Activated CD4-positive, alpha-beta T cell treated with anti-CD3 and anti-CD28 coated beads for 4 hours (primary cell): ENCODE measurements at regions not wholly inside any gene's neighbourhood (a gene's known extent, or its start where the extent isn't known, plus 50 kb on each side); places are given as distances from the start of the nearest gene placed in this dataset.
"Not testable (repeated sequence)": the region's sequence is repeated elsewhere in the genome, so short reads cannot be mapped to it uniquely, and the experiment has no call there.

Source experiments
- DNase-seq, 2 donors: peaks; one replicate each; pipeline ENCODE4 v3.0.0-alpha.2; 2020

DNA sequence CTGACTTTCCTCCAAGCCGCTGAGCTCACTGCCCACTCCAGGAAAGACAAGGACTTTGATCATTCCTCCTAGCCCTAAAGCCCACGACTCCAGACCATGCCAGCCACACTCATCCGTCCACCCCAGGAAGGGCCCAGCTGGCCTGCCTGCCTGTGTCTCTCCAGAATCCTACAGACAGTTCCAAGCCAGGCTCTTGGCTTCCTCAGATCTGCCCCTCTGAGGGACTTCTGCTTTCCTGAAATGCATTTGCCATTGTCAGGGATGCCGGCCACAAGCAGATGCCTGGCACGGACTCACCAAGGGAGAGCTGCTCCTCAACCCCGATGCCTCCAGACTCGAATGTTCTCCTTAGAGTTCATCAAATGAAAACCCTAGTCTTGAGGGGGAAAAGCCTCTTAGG lies 155.8 kb downstream of the OAT start:
- no peak for DNase-seq

DNA sequence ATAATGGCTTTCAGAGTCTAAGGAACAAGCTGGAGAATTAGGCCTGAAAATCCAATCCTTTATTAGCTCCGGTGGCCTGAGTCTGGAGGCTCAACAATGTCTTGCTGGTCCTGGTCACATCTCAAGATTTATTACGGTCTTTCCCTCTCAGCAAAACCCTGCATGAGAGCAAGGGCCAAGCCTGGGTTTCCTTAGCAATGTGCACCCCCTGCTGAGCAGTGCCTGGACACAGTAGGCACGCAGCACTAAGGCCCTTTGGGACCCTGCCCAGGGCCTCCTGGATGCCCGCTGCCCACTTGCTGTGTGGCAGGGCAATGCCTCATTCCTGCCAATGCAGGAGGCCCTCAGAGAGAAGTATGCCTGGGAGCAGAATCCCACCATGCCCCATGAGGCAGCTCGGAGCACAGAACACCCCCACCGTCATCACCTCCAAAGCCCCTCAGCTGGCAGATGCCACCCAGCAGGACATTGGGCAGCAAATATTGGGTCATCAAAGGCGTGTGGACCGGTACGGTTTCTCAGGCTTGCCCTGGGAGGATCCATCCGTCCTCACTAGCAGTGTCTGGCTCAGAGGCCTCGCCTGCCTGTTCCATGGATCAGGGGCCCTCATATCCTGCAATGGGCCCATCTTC lies 156.4 kb downstream of the OAT start:
- DNase-seq: no peak

DNA sequence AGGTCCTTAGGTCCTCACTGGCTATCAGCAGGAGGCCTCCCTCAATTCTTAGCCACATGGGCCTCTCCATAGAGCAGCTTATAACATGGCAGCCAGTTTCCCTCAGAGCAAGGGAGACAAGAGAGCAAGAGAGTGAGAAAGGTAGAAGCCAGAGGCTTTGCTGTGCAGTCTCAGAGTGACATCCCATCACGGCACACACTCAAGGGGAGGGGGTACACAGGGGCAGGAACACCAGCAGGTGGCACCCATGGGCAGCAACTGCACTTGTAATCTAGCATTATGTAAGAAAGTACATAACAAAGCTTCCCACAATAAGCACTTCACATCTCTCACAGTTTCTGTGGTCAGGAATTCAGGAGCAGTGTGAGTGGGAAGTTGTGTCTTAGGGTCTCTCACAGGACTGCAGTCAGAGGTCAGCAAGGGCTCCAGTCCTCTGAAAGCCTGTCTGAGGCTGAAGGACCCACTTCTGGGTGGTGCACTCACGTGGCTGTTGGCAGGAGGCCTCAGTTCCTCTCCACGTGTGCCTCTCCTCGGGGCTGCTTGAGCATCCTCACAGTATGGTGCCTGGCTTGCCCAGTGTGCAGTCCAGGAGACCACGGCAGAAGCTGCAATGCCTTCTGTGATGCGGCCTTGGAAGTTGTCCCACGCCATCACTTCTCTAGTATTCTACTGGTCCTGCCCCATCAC lies 159.4 kb downstream of the OAT start:
- no peak for DNase-seq

DNA sequence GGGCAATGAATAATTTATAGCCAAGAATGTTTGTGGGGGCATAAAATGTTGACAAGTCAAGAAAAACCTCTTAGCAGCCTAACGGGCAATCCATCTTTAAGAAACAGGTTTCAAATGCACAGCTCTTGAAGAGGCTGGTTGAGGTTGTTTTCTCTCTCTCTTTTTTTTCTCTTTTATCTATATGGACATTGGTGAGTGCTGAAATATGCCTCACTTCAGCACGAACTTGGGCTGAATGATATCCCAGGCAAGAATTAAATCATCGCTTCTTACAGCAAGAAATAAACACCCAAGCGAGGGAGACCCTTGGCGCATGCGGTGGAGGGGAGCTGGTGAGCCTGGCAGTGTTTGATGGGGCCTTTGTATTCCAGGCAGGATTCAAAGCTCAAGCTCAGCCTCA lies 160.9 kb downstream of the OAT start:
- no peak for DNase-seq

DNA sequence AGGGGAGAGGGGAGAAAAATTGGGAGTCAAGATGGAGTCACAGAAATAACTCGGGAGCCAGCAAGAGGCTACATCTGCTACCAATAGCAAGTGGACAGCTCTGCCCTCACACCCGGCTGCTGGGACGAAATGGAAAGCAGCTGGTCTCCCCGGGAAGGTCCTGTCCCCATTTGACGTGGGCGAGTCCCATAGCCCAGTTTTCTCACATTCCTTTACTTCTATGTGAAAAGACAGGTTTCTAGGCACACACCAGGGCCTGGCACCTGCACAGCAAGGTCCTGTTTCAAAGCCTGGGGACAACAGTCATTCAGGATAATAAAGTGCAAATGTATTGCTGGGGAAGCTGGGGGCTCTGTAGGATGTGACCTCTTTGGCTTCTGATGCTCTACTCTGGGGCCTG lies 162.6 kb downstream of the OAT start:
- DNase-seq: no peak

DNA sequence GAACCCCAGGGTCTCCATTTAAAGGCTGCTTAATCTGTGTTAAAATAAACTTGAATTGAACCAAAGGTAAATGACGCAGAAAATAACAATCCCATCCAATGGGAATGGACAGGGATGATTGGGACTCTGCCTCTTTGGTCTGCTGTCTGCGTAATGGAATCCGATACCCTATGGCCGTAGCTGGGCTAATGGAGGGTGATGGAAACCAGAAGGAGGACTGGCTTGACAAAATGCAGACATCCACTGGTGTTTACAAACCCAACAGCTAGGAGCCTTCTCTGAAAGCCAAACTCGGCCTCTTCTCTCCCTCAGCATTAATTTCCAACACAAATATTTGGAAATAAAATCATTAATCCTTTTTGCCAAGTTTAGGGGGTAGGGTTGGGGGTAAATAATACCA lies 162.2 kb upstream of the CHST15 start:
- DNase-seq: no peak

DNA sequence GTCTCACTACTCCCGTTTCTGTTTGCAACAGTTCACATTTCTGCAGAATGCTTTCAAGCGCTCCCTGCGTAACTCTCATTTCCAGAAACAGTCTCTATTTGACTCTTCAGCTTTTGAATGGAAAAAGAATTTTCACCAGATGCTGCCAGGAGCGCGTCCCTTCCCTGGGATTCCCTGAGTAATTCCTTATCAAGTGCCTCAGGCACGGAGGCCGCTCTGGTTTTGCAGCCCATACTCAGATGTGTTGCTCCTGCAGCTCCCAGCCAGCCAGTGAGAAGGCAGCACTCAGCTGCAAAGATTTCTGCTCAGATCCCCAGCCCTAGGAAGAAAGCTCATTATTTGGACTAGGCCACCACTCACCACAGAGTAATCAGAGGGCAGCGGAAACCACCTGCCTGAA lies 161.1 kb upstream of the CHST15 start:
- no peak for DNase-seq

DNA sequence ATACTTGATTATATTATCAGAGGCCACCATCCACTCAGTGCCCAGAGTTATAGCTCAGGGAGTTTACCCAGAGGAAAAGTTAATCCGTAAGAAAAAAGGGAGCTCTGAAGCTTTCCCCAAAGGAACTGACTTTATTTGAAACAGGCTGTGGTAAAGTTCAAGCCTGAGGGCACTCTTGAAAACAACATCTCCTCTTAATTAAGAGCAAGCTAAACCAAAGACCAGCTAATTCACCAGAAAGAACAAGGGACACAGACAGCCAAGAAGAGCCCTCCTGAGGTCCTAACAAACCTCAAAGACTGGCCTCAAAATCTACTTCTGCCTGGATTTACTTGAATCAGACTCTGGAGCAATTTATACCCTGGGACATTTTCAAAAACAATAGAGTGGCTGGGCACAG lies 159.6 kb upstream of the CHST15 start:
- DNase-seq: no peak

DNA sequence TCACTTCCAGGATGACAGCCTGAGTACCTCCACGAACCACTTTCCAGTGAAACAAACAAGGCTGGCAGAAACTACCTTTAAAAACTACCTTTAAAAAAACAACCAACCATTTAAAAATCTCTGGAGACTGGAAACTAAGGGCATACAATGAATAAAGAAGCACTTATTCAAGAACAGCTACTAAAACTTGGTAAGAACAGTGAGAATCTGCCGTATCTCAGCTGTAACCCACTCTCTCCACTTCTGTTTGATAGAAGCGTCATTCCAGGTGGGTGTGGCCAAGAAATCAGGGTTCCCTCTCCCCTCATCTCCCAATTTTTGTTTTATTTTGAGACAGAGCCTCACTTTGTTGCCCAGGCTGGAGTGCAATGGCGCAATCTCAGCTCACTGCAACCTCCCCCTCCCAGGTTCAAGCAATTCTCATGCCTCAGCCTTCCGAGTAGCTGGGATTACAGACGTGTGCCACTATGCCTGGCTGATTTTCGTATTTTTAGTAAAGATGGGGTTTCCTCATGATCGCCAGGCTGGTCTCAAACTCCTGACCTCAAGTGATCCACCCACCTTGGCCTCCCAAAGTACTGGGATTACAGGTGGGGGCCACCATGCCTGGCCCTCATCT lies 158.8 kb upstream of the CHST15 start:
- no peak for DNase-seq

DNA sequence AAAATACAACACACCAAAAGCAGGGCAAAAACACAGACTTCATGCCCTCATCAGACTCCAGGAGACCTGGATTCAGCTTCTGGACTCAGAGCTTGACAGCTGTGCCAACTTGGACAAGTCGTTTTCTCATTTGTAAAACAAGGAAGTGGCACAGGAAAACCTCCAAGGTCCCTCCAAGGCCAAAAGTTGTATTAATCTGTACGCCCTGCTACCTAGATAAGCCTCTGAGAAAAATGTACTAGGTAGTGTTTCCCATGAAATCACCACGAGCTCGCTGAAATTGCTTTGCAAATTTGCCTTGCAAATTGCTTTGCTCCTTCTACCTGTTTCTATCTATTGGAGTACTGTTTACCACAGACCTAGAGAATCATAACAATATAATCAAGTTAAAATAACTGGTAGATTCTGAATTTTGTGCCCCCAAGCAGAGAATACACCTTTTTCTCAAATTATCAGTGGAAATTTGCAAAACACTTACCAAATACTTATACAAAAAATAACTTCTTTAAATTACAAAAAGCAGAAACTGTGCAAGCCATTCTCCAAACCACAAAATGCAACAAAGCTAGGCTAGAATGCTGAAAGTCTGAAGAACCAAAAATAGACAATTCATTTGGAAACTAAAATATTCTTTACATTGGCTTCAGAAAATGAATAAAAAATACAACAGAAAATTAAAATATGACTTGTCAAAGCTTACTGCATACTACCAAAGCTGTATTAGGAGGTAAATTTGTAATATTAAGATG lies 158.1 kb upstream of the CHST15 start:
- DNase-seq: no peak

DNA sequence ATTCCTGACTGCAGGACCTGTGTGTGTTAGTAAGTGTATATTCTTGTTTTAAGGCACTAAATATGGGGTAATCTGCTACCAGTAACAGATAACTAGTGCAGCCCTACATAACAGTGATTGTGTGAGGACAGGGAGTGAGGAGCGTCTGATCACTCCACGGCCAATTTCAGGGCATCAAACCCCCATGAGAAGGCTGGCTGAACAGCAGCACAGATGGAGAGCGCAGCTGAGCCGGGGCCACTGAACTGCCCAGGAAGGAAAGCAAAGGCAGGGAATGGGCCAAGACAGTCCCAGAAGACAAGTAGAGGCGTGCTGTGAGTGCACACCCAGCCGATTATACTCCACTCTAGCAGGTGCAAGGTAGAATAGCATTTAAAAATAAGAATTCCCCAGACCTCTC lies 157.1 kb upstream of the CHST15 start:
- no peak for DNase-seq

DNA sequence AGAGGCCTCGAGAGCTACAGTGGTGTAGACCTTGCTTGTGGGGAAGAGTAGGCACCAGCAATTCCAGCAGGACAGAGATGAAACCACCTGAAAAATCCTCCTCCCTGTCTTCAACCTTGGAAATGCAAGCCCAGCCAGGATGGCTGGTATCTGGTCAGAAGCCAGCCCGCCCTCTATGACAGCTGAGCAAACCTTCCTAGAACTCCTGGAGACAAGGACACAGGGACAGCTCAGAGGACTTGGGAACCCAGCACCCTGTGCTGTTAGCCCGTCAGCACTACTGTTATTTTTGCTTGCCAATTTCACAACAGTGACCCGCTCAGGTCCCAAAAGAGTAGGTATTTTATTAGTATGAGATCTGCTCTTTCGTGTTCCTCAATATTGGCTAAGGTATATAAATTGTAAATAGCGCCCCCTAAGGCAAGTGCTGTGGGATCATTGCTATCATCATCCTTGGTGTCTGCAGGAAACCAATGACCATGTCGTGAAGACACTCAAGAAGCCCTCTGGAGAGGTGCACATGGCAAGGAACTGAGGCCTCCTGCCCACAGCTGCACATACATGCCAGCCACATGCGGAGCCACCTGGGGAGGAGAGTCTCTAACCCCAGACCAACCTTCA lies 156.5 kb upstream of the CHST15 start:
- no peak for DNase-seq

DNA sequence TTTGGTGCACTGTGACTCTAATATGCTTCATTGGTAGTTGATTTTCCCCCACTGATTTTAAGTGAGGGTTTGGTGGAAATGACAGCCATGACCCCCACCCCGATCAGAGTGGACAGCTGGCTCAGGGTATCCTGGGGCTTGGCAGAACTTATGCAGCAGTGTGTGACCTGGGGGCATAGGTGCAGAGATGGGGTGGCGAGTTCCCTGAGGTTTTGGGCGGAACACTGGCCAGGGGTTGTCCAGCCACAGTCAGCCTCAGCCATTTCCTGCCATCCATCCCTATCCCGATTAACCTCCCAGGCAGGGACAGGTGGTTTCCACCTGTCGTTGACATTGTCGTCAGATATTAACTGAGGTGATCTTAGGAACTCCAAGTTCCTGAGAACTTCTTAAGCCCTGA lies 155.8 kb upstream of the CHST15 start:
- DNase-seq: no peak

DNA sequence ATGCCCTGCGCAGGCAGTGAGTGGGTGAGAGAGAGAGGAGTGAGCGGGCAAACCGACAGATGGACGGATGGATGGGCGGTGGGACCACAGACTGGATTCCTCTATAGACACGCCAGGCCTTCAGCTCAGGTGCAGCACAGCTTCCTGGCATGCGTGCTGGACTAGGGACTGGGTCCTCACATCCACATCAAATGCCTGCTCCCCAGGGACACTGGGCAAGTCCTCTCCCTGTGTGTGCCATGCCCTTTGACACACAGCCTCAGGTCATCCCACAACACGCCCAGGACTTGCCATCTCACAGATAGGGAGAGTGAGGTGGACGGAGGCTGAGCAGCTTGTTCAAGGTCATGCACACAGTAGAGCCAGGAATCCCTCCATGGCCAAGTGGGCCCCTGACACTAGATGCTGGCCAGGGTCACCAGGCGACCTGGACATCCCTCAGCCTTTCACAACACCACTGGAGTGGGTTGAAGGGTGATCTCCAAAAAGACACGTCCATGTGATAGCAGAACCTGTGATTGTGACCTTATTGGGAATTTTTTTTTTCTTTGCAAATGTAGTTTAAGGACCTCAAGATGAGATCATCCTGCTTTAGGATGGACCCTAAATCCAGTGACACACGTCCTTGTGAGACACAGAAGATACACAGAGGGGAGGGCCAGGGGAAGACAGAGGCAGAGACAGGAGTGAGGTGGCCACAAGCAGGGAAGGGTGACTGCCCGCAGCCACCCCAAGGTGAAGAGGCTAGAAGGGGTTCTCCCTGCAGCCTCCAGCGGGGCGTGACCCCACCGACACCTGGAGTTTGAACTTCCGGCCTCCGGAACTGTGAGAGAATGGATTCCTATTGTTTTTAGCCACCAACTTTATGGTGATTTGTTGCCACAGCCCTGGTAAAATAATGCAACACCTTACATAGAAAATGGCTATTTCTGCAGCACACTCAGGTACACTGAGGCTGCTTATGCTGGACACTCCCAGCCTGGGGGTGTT lies 155.0 kb upstream of the CHST15 start:
- no peak for DNase-seq

DNA sequence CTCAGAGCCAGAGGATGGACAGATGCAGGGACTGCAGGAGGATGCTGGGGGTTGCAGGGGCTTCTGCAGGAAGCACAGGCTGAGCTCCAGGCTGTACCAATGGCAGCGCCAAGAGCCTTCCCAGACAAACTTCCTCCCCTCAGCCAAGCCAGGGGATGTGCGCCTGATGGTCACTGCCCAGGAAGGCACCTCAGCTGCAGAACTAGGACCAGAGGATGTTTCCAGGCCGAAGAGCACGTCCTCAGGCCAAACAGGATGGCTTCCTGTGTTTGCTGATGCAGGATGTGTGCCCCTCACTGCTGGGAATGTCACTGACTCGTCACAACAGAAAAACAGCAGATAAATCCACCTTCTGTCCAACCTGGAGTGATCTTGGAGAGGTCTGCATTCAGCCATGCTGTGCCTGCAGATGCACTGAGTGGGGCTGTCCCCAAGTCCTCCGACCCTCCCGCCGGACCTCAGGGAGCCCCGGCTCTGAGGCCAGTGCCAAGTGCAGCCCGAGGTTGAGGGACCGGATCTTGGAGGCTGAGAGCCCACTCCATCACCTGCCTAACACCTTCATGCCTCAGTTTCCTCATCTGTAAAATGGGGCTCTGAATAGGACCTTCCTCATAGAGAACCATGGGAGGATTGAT lies 152.5 kb upstream of the CHST15 start:
- DNase-seq: no peak

DNA sequence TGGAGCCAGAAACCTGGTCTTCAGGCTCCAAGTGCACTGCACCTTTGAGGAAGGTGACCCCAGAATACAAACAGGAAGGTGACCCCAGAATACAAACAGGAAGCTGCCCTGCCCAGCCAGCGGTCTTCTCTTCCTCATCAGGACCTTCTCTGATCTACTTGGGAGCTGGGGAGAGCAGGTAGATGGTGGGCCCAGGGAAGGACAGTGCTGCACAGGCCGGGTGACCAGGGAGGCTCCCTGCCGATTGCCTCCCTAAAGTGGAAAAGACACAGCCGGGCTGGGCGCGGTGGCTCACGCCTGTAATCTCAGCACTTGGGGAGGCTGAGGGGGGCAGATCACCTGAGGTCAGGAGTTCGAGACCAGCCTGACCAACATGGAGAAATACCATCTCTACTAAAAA lies 151.8 kb upstream of the CHST15 start:
- DNase-seq: no peak

DNA sequence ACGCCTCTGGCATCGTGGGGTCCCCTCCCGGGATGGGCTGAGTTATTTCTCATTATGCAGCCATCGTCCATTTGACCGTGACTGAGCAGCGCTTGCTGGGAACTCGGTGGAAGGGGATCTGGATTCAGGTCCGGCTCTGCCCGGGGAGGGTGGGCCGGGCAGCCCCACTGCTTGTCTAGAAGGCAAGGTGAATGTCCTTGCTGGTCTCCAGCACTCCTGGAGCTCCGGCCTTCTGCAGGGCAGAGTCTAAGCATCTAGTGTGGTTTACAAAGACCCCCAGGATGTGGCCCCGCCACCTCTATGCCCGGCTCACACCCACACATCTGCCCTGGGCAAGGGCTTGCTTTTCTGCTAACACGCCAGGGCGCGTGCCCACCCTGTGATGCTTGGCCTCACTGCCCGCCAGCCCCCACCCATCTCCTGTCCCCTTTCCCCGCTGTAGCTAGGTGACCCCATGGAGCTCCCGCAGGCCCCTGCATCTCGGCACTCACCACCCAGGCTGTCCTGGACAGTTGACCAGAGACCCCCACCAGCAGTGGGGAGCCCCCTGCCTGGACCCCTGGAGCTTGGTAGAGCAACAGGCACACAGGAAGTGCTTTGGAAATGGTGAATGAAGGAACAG lies 151.0 kb upstream of the CHST15 start:
- no peak for DNase-seq

DNA sequence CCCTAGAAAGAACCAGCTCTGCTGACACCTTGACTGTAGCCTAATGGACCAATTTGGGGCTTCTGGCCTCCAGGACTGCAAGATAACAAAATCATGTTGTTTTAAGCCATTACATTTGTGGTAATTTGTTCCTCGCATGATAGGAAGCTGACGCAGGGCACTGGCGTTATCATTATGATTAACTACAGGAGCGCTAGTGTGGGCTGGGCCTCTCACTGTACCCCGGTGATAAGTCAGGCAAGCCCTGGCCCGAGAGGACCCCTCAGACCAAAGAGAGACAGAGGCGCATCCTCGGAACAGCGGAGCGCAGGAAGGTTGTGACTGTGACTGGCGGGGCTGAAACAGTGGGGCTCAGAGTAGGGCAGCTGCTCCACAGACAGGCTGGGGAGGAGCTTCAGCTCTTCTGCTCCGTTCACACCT lies 150.3 kb upstream of the CHST15 start:
- DNase-seq: no peak

DNA sequence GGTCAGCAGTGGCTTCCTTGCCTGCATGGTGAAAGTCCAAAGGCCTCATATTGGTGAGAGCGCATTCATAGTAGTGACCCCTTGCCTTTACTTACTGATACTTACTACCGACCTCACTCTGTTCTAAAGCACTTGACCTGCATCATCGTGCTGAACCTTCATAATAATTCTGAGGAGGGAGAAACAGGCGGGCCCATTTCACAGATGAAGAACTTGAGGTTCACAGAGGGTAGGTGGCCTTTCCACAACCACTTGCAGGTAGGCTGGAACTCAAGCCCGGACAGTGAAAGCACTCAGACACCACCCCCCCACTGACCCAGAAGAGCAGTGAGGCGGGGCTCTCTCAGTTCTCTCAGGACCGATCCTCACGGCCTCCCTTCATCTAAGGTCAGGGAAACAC lies 149.4 kb upstream of the CHST15 start:
- no peak for DNase-seq

DNA sequence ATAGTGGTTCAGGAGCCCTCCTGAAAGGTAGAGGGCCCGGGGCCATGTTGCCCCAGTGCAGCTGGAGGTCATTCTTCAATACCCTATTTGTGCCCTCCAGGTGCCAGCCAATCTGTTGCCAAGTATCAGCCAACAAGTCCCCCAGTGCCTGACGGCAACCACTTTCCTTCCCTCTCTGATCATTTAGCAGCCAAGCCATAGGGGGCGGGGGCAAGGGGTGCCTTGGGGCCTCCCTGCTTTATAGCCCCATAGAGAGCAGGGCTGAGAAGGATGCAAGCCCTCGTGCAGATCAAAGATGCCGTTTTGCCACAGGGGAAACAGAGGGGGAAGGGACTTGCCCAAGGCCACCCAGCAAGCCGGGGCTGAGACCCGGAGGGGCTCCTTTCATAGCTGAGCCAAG lies 149.0 kb upstream of the CHST15 start:
- no peak for DNase-seq

DNA sequence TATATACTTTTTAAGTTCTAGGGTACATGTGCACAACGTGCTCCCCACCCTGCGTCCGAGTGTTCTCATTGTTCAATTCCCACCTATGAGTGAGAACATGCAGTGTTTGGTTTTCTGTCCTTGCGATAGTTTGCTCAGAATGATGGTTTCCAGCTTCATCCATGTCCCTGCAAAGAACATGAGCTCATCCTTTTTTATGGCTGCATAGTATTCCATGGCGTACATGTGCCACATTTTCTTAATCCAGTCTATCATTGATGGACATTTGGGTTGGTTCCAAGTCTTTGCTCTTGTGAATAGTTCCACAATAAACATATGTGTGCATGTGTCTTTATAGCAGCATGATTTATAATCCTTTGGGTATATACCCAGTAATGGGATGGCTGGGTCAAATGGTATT lies 148.1 kb upstream of the CHST15 start:
- DNase-seq: not testable (repeated sequence)
